Tibial nerve (tissue), 4 donors: ENCODE measurements at regions not wholly inside any gene's neighbourhood (a gene's known extent, or its start where the extent isn't known, plus 50 kb on each side); places are given as distances from the start of the nearest gene placed in this dataset.

Experiments used
- DNase-seq, 2 donors: peaks; one replicate each; pipeline ENCODE4 v3.0.0-alpha.2; 2019; ENCODE audit warnings: low spot score in 2 of 2
- H3K27ac ChIP-seq, 4 donors: fragments of 200-600 bp; sonication (generic) in 3 of 4; one replicate each; pipeline ENCODE4 v1.5.1; 2017 to 2019; ENCODE audit warnings: mild to moderate bottlenecking in 1 of 4
- H3K27me3 ChIP-seq, 2 donors: fragments of 200-600 bp; sonication (generic) in 1 of 2; one replicate each; pipeline versions ENCODE4 v1.5.1 to v1.6.0; 2017 to 2019
- H3K36me3 ChIP-seq, 3 donors: fragments of 200-600 bp; sonication (generic); one replicate each; pipeline ENCODE4 v1.5.1; 2018 to 2019
- H3K4me1 ChIP-seq, 4 donors: fragments of 200-600 bp; sonication (generic) in 3 of 4; one replicate each; pipeline ENCODE4 v1.5.1; 2017 to 2019
- H3K4me3 ChIP-seq, 4 donors: fragments of 200-600 bp; sonication (generic) in 3 of 4; one replicate each; pipeline ENCODE4 v1.5.1; 2017 to 2019; ENCODE audit warnings: mild to moderate bottlenecking in 1 of 4, moderate library complexity in 1 of 4
- H3K9me3 ChIP-seq, 4 donors: fragments of 200-600 bp; sonication (generic) in 3 of 4; one replicate each; pipeline ENCODE4 v1.5.1; 2017 to 2019
- CTCF ChIP-seq, 5 experiments: fragments of 200-600 bp in 3 of 5; fragments of 450-650 bp in 2 of 5; sonication (generic) in 3 of 5; IDR thresholded peaks; one replicate each; pipeline ENCODE4 v1.5.1; 2016 to 2019; ENCODE audit warnings: antibody characterized with exemption in 5 of 5, mild to moderate bottlenecking in 3 of 5, moderate library complexity in 2 of 5
- EP300 ChIP-seq, 2 donors: sonication (generic); formaldehyde crosslinking; IDR thresholded peaks; one replicate each; pipeline ENCODE4 v1.6.1; 2017; ENCODE audit warnings: antibody characterized with exemption in 2 of 2, mild to moderate bottlenecking in 1 of 2
- POLR2A ChIP-seq, 2 donors: fragments of 450-650 bp; IDR thresholded peaks; one replicate each; pipeline ENCODE4 v1.6.1; 2017; ENCODE audit warnings: antibody characterized with exemption in 2 of 2, mild to moderate bottlenecking in 2 of 2, moderate library complexity in 2 of 2
- WGBS, 2 donors: methylation state at CpG; one replicate each; pipeline ENCODE4 v1.1.5; 2018; 5-methylcytosine and 5-hydroxymethylcytosine counted together

- no peaks in the 10 kb centered on the region for H3K9me3 ChIP-seq
- H3K27ac ChIP-seq, result no peak overlapping the region
- 75 to 78% methylated on average over 4 to 5 of the region's 5 CpGs for WGBS, 2 donors
- no peak for DNase-seq
- H3K4me1 ChIP-seq, result no peaks in the 10 kb centered on the region
- H3K36me3 ChIP-seq, result no peaks in the 10 kb centered on the region
- H3K27me3 ChIP-seq, result no peaks in the 10 kb centered on the region
- no peak for TF ChIP-seq CTCF (IDR thresholded peaks at IDR 0.05)
- no peak for TF ChIP-seq POLR2A (IDR thresholded peaks at IDR 0.05)
- TF ChIP-seq EP300 (IDR thresholded peaks at IDR 0.05), result no peak
- no peak overlapping the region for H3K4me3 ChIP-seq
Observed at GRCh38 chr15:53400986-53401385, 358.5 kb downstream of the WDR72 start.

- Histone ChIP-seq H3K27ac (no peak overlapping the region), H3K4me1 (no peaks in the 10 kb centered on the region), H3K9me3 (no peaks in the 10 kb centered on the region), H3K36me3 (no peaks in the 10 kb centered on the region), H3K4me3 (no peak overlapping the region), H3K27me3 (no peaks in the 10 kb centered on the region)
- no peak for DNase-seq
- 68 to 76% methylated on average over 3 of the region's 3 CpGs for WGBS, 2 donors
- TF ChIP-seq CTCF (IDR thresholded peaks at IDR 0.05) (no peak), POLR2A (IDR thresholded peaks at IDR 0.05) (no peak), EP300 (IDR thresholded peaks at IDR 0.05) (no peak)
Observed at GRCh38 chr15:53397041-53397616, 362.3 kb downstream of the WDR72 start.

- Histone ChIP-seq H3K36me3 (no peaks in the 10 kb centered on the region), H3K4me1 (no peaks in the 10 kb centered on the region), H3K27me3 (no peaks in the 10 kb centered on the region), H3K9me3 (no peaks in the 10 kb centered on the region), H3K27ac (no peak overlapping the region), H3K4me3 (no peak overlapping the region)
- no peak for DNase-seq
- TF ChIP-seq POLR2A (IDR thresholded peaks at IDR 0.05), result no peak
- no peak for TF ChIP-seq EP300 (IDR thresholded peaks at IDR 0.05)
- WGBS, 2 donors, result 73 to 91% methylated on average over 2 of the region's 2 CpGs
Observed at GRCh38 chr15:53395871-53396270, 363.6 kb downstream of the WDR72 start.

- H3K36me3 ChIP-seq, result no peaks in the 10 kb centered on the region
- WGBS, 2 donors, result 86 to 94% methylated on average over 1 of the region's 1 CpG
- H3K27me3 ChIP-seq, result no peaks in the 10 kb centered on the region
- H3K9me3 ChIP-seq, result no peaks in the 10 kb centered on the region
- no peak for DNase-seq
- H3K27ac ChIP-seq, result no peak overlapping the region
- TF ChIP-seq CTCF (IDR thresholded peaks at IDR 0.05), result no peak
- no peak overlapping the region for H3K4me3 ChIP-seq
- no peaks in the 10 kb centered on the region for H3K4me1 ChIP-seq
Observed at GRCh38 chr15:53390549-53390948, 368.9 kb downstream of the WDR72 start.

- no peak for DNase-seq
- Histone ChIP-seq H3K4me1 (no peaks in the 10 kb centered on the region), H3K36me3 (no peaks in the 10 kb centered on the region), H3K27me3 (no peaks in the 10 kb centered on the region), H3K27ac (no peak overlapping the region), H3K4me3 (no peak overlapping the region), H3K9me3 (no peaks in the 10 kb centered on the region)
- no peak for TF ChIP-seq CTCF (IDR thresholded peaks at IDR 0.05)
- TF ChIP-seq EP300 (IDR thresholded peaks at IDR 0.05), result no peak
- TF ChIP-seq POLR2A (IDR thresholded peaks at IDR 0.05), result no peak
- WGBS, 2 donors, result 72 to 77% methylated on average over 15 of the region's 15 CpGs
Observed at GRCh38 chr15:53389271-53390037, 370.0 kb downstream of the WDR72 start.
